OCI-LY7 (cell line): ENCODE measurements at regions not wholly inside any gene's neighbourhood (a gene's known extent, or its start where the extent isn't known, plus 50 kb on each side); places are given as distances from the start of the nearest gene placed in this dataset.

ENCODE experiments used
- BruUV-seq: library from RNA; stranded (reverse); fragments of 400-500 nt; replicated peaks from 2 replicates; lab custom pipeline; 2021; lab: Mats Ljungman, UMichigan
- CTCF ChIA-PET: fragments of 300-600 bp; sonication (Branson Sonifier 250); formaldehyde crosslinking; loops from one replicate; lab custom pipeline; 2022; ENCODE audit warnings: antibody characterized with exemption; ENCODE audit not compliant: unreplicated experiment; lab: Charles Lee
- POLR2A ChIA-PET: fragments of 300-600 bp; sonication (Branson Sonifier 250); formaldehyde crosslinking; loops from one replicate; lab custom pipeline; 2022; ENCODE audit warnings: antibody characterized with exemption; lab: Charles Lee
- DNase-seq: peaks from one replicate; pipeline ENCODE4 v3.0.0-alpha.2; 2015; ENCODE audit warnings: low spot score
- H2AFZ ChIP-seq: fragments of 200-600 bp; sonication (generic), shearing (Covaris generic); 2 replicates; pipeline ENCODE4 v1.6.1; 2014; ENCODE audit warnings: mild to moderate bottlenecking, antibody characterized with exemption, low read length, moderate library complexity
- H3K27ac ChIP-seq: fragments of 200-600 bp; sonication (generic); 2 replicates; pipeline ENCODE4 v1.5.1; 2014; ENCODE audit warnings: mixed run types, low read depth, mild to moderate bottlenecking, moderate library complexity, low read length, inconsistent platforms; ENCODE audit not compliant: poor library complexity, severe bottlenecking
- H3K36me3 ChIP-seq: fragments of 200-600 bp; sonication (generic); 2 replicates; pipeline ENCODE4 v1.6.1; 2014; ENCODE audit warnings: mild to moderate bottlenecking, antibody characterized with exemption, low read length, moderate library complexity, mixed read lengths; ENCODE audit not compliant: insufficient read depth
- H3K4me1 ChIP-seq: fragments of 200-600 bp; sonication (generic); 2 replicates; pipeline ENCODE4 v1.5.1; 2014; ENCODE audit warnings: mild to moderate bottlenecking, low read length; ENCODE audit not compliant: insufficient read depth, poor library complexity, severe bottlenecking
- H3K4me2 ChIP-seq: fragments of 200-600 bp; sonication (generic); 2 replicates; pipeline ENCODE4 v1.6.1; 2014; ENCODE audit warnings: mild to moderate bottlenecking, low read length
- H3K4me3 ChIP-seq: fragments of 200-600 bp; sonication (generic); 2 replicates; pipeline ENCODE4 v1.5.1; 2014; ENCODE audit warnings: mild to moderate bottlenecking, low read depth, low read length; ENCODE audit not compliant: poor library complexity, severe bottlenecking
- H3K79me2 ChIP-seq: fragments of 200-600 bp; sonication (generic); 2 replicates; pipeline ENCODE4 v1.6.1; 2016; ENCODE audit warnings: low read depth, mild to moderate bottlenecking, low read length, moderate library complexity, mixed read lengths; ENCODE audit not compliant: insufficient read depth
- H3K9me2 ChIP-seq: fragments of 200-600 bp; sonication (generic); 2 replicates; pipeline ENCODE4 v1.6.1; 2016; ENCODE audit warnings: mild to moderate bottlenecking, low read length, mixed read lengths; ENCODE audit not compliant: insufficient read depth
- H3K9me3 ChIP-seq: fragments of 200-600 bp; sonication (generic); 2 replicates; pipeline ENCODE4 v1.6.1; 2014; ENCODE audit warnings: mild to moderate bottlenecking, mixed run types, low read length, mixed read lengths
- H4K20me1 ChIP-seq: fragments of 200-600 bp; sonication (generic); 2 replicates; pipeline ENCODE4 v1.6.1; 2014; ENCODE audit warnings: mild to moderate bottlenecking, antibody characterized with exemption, low read length, moderate library complexity, mixed read lengths; ENCODE audit not compliant: insufficient read depth
- CTCF ChIP-seq: fragments of 200-600 bp; sonication (generic); conservative IDR thresholded peaks from 2 replicates; pipeline ENCODE4 v1.5.1; 2014; ENCODE audit warnings: mild to moderate bottlenecking, antibody characterized with exemption, low read length, moderate library complexity, mixed read lengths
- EZH2phosphoT487 ChIP-seq: fragments of 200-600 bp; sonication (generic); IDR thresholded peaks from 2 replicates; pipeline ENCODE4 v1.6.1; 2018; ENCODE audit warnings: low read depth, borderline replicate concordance, mild to moderate bottlenecking, mixed run types, antibody characterized with exemption, low read length, moderate library complexity, mixed read lengths
- intact Hi-C: fragments of 100-400 bp; cut with micrococcal nuclease; formaldehyde crosslinking; loops from one replicate; pipeline ENCODE4 v1.10.0; 2022; ENCODE audit not compliant: unreplicated experiment

GRCh38 chrX:39814391-39814790 lies 283.4 kb downstream of the BCOR start:
- H3K36me3 ChIP-seq = no peaks in the 10 kb centered on the region
- CTCF ChIA-PET = no interaction called here
- no peaks in the 10 kb centered on the region for H4K20me1 ChIP-seq
- no TSS peak for BruUV-seq
- H3K9me3 ChIP-seq = no peaks in the 10 kb centered on the region
- intact Hi-C loops = loop anchor here (2.0 to 10.0 kb wide), 4 partner anchors 84 to 653 kb away; no protein-coding TSS in a partner anchor
- peak; percentile 53 for DNase-seq
- H3K79me2 ChIP-seq = no peaks in the 10 kb centered on the region
- no peak overlapping the region for H2AFZ ChIP-seq
- no peak for TF ChIP-seq EZH2phosphoT487
- peak; percentile 74 for TF ChIP-seq CTCF
- H3K4me1 ChIP-seq = peaks cover 16% of the 10 kb centered on the region
- no peak overlapping the region for H3K4me3 ChIP-seq
- no peak overlapping the region for H3K27ac ChIP-seq
- POLR2A ChIA-PET = no interaction called here
- H3K9me2 ChIP-seq = no peaks in the 10 kb centered on the region
- no peak overlapping the region for H3K4me2 ChIP-seq

- no peak overlapping the region for H3K4me3 ChIP-seq
- no peaks in the 10 kb centered on the region for H3K79me2 ChIP-seq
- ChIA-PET CTCF (no interaction called here), POLR2A (interaction anchor here (0.6 kb wide), 1 partner anchor 347 kb away, joined by 4 read pairs; no protein-coding TSS in a partner anchor)
- TF ChIP-seq CTCF (no peak), EZH2phosphoT487 (no peak)
- no TSS peak for BruUV-seq
- H3K4me1 ChIP-seq = peaks cover 16% of the 10 kb centered on the region
- no peaks in the 10 kb centered on the region for H3K9me2 ChIP-seq
- H3K36me3 ChIP-seq = no peaks in the 10 kb centered on the region
- no peak overlapping the region; the same call in 1 of the 2 replicates for H2AFZ ChIP-seq
- DNase-seq = peak; percentile 32
- no peaks in the 10 kb centered on the region for H4K20me1 ChIP-seq
- H3K4me2 ChIP-seq = peak overlapping the region; percentile 41
- intact Hi-C loops = loop anchor here (2.0 to 10.0 kb wide), 2 partner anchors 85 to 161 kb away; no protein-coding TSS in a partner anchor
- no peaks in the 10 kb centered on the region for H3K9me3 ChIP-seq
- no peak overlapping the region for H3K27ac ChIP-seq
Observed at GRCh38 chrX:39815631-39816030, 282.1 kb downstream of the BCOR start.

GRCh38 chrX:39816871-39817731 lies 280.7 kb downstream of the BCOR start:
- no peaks in the 10 kb centered on the region for H3K36me3 ChIP-seq
- H2AFZ ChIP-seq = no peak overlapping the region
- no peak overlapping the region for H3K27ac ChIP-seq
- TF ChIP-seq CTCF (no peak), EZH2phosphoT487 (no peak)
- H3K4me2 ChIP-seq = no peak overlapping the region
- H3K4me1 ChIP-seq = peaks cover 16% of the 10 kb centered on the region
- H3K9me3 ChIP-seq = no peaks in the 10 kb centered on the region
- no peak for DNase-seq
- intact Hi-C loops = loop anchor here (10.0 kb wide), 1 partner anchor 162 kb away; no protein-coding TSS in a partner anchor
- H4K20me1 ChIP-seq = no peaks in the 10 kb centered on the region
- no peaks in the 10 kb centered on the region for H3K79me2 ChIP-seq
- H3K4me3 ChIP-seq = no peak overlapping the region
- BruUV-seq = no TSS peak
- ChIA-PET POLR2A (interaction anchor here (0.6 kb wide), 1 partner anchor 19 kb away, joined by 3 read pairs; no protein-coding TSS in a partner anchor), CTCF (no interaction called here)
- H3K9me2 ChIP-seq = no peaks in the 10 kb centered on the region
